ENCODE measurements at regions not wholly inside any gene's neighbourhood (a gene's known extent, or its start where the extent isn't known, plus 50 kb on each side); places are given as distances from the start of the nearest gene placed in this dataset.

- DNase-seq (ENCODE audit: low spot score), result no peak
Measured at GRCh38 chr2:172231508-172231907, 128.8 kb upstream of the DLX2 start.

GRCh38 chr2:172232708-172233396 lies 130.2 kb upstream of the DLX2 start:
- DNase-seq (ENCODE audit: low spot score), result no peak

GRCh38 chr2:172233987-172234715 lies 131.5 kb upstream of the DLX2 start:
- DNase-seq (ENCODE audit: low spot score), result peak; percentile 51

- DNase-seq (ENCODE audit: low spot score), result no peak
Measured at GRCh38 chr2:172234716-172235691, 132.3 kb upstream of the DLX2 start.

- DNase-seq (ENCODE audit: low spot score), result no peak
Measured at GRCh38 chr2:172239944-172240590, 137.4 kb upstream of the DLX2 start.

GRCh38 chr2:172241222-172241621 lies 138.5 kb upstream of the DLX2 start:
- peak; percentile 33 for DNase-seq (ENCODE audit: low spot score)

GRCh38 chr2:172242471-172242870 lies 139.8 kb upstream of the DLX2 start:
- no peak for DNase-seq (ENCODE audit: low spot score)

- DNase-seq (ENCODE audit: low spot score), result no peak
Measured at GRCh38 chr2:172242961-172243360, 140.3 kb upstream of the DLX2 start.

GRCh38 chr2:172244419-172245130 lies 141.9 kb upstream of the DLX2 start:
- DNase-seq (ENCODE audit: low spot score), result no peak

- DNase-seq (ENCODE audit: low spot score), result no peak
Measured at GRCh38 chr2:172246649-172247048, 143.9 kb upstream of the DLX2 start.

- DNase-seq (ENCODE audit: low spot score), result no peak
Measured at GRCh38 chr2:172247203-172247602, 144.5 kb upstream of the DLX2 start.

GRCh38 chr2:172248381-172248780 lies 145.7 kb upstream of the DLX2 start:
- DNase-seq (ENCODE audit: low spot score), result no peak

- DNase-seq (ENCODE audit: low spot score), result no peak
Measured at GRCh38 chr2:172248785-172249187, 146.1 kb upstream of the DLX2 start.

- no peak for DNase-seq (ENCODE audit: low spot score)
Measured at GRCh38 chr2:172249334-172249733, 146.6 kb upstream of the DLX2 start.

- DNase-seq (ENCODE audit: low spot score), result no peak
Measured at GRCh38 chr2:172249986-172250385, 147.3 kb upstream of the DLX2 start.

- no peak for DNase-seq (ENCODE audit: low spot score)
Measured at GRCh38 chr2:172251231-172251630, 148.5 kb upstream of the DLX2 start.

GRCh38 chr2:172252154-172252553 lies 149.5 kb upstream of the DLX2 start:
- DNase-seq (ENCODE audit: low spot score), result no peak

- DNase-seq (ENCODE audit: low spot score), result no peak
Measured at GRCh38 chr2:172253190-172254052, 150.7 kb upstream of the DLX2 start.

GRCh38 chr2:172256886-172257285 lies 154.2 kb upstream of the DLX2 start:
- DNase-seq (ENCODE audit: low spot score), result no peak

- no peak for DNase-seq (ENCODE audit: low spot score)
Measured at GRCh38 chr2:172259827-172260226, 157.1 kb upstream of the DLX2 start.

Data from globus pallidus (tissue), 1 donor.